ENCODE measurements at regions not wholly inside any gene's neighbourhood (a gene's known extent, or its start where the extent isn't known, plus 50 kb on each side); places are given as distances from the start of the nearest gene placed in this dataset.

GRCh38 chr3:177934001-177934891, 602.0 kb upstream of the KCNMB2 start:
- Histone ChIP-seq H3K9me3 (no peaks in the 10 kb centered on the region), H3K27me3 (no peaks in the 10 kb centered on the region), H3K4me1 (peaks cover 0 to 6% (median 0%) of the 10 kb centered on the region in 3 donors), H3K4me3 (no peak overlapping the region), H3K27ac (no peak overlapping the region), H3K36me3 (no peaks in the 10 kb centered on the region)
- DNase-seq = peak in 2 of 6 donors; percentile 14 to 19
- no peak for FAIRE-seq
- TF ChIP-seq CTCF (IDR thresholded peaks at IDR 0.05) = no peak
- ATAC-seq = peak in 3 of 4 donors; percentile 36 to 64 (median 56)
- 62 to 64% methylated on average over 10 of the region's 10 CpGs for WGBS, 2 donors
- intact Hi-C loops (cut with DNase I) = no loop called here

- DNase-seq (no peak), FAIRE-seq (no peak), ATAC-seq (no peak)
- H3K27me3 ChIP-seq = no peaks in the 10 kb centered on the region
- no peak overlapping the region for H3K4me3 ChIP-seq
- no peak for TF ChIP-seq CTCF (IDR thresholded peaks at IDR 0.05)
- H3K27ac ChIP-seq = no peak overlapping the region
- WGBS, 2 donors = 54 to 59% methylated on average over 6 of the region's 6 CpGs
- H3K36me3 ChIP-seq = no peaks in the 10 kb centered on the region
- H3K4me1 ChIP-seq = peaks cover 0 to 6% (median 0%) of the 10 kb centered on the region in 3 donors
- intact Hi-C loops (cut with DNase I) = no loop called here
- no peaks in the 10 kb centered on the region for H3K9me3 ChIP-seq
Observed at GRCh38 chr3:177935047-177935446, 601.2 kb upstream of the KCNMB2 start.

- intact Hi-C loops (cut with DNase I) = no loop called here
- DNase-seq = no peak
- no peak for ATAC-seq
- Histone ChIP-seq H3K27ac (no peak overlapping the region), H3K4me1 (peaks cover 0 to 6% (median 0%) of the 10 kb centered on the region in 3 donors), H3K4me3 (no peak overlapping the region), H3K36me3 (no peaks in the 10 kb centered on the region), H3K9me3 (no peaks in the 10 kb centered on the region), H3K27me3 (no peaks in the 10 kb centered on the region)
- WGBS, 2 donors = 83 to 94% methylated on average over 2 of the region's 2 CpGs
- no peak for TF ChIP-seq CTCF (IDR thresholded peaks at IDR 0.05)
- no peak for FAIRE-seq
Observed at GRCh38 chr3:177936721-177937120, 599.5 kb upstream of the KCNMB2 start.

GRCh38 chr3:177942911-177943310, 593.3 kb upstream of the KCNMB2 start:
- Histone ChIP-seq H3K4me3 (no peak overlapping the region), H3K27ac (no peak overlapping the region), H3K27me3 (no peaks in the 10 kb centered on the region), H3K9me3 (no peaks in the 10 kb centered on the region), H3K4me1 (no peaks in the 10 kb centered on the region), H3K36me3 (no peaks in the 10 kb centered on the region)
- no peak for TF ChIP-seq CTCF (IDR thresholded peaks at IDR 0.05)
- FAIRE-seq = no peak
- ATAC-seq = no peak
- intact Hi-C loops (cut with DNase I) = no loop called here
- 82 to 89% methylated on average over 2 of the region's 2 CpGs for WGBS, 2 donors
- no peak for DNase-seq

- H3K36me3 ChIP-seq = no peaks in the 10 kb centered on the region
- H3K27me3 ChIP-seq = no peaks in the 10 kb centered on the region
- FAIRE-seq (no peak), DNase-seq (no peak), ATAC-seq (no peak)
- intact Hi-C loops (cut with DNase I) = no loop called here
- no peaks in the 10 kb centered on the region for H3K4me1 ChIP-seq
- no peak overlapping the region for H3K4me3 ChIP-seq
- H3K27ac ChIP-seq = no peak overlapping the region
- no peaks in the 10 kb centered on the region for H3K9me3 ChIP-seq
- TF ChIP-seq CTCF (IDR thresholded peaks at IDR 0.05) = no peak
- WGBS, 2 donors = 56 to 64% methylated on average over 2 of the region's 2 CpGs
Observed at GRCh38 chr3:177944228-177944661, 592.0 kb upstream of the KCNMB2 start.

All from pancreas (tissue), 10 donors.